AG09309 (cell line): ENCODE measurements at regions not wholly inside any gene's neighbourhood (a gene's known extent, or its start where the extent isn't known, plus 50 kb on each side); places are given as distances from the start of the nearest gene placed in this dataset.

ENCODE experiments used
- DNase-seq: peaks from one replicate; pipeline ENCODE4 v3.0.0-alpha.2; 2010; ENCODE audit warnings: low read depth
- H3K4me3 ChIP-seq: 2 replicates; pipeline ENCODE4 v1.5.1; 2011; ENCODE audit warnings: mild to moderate bottlenecking, low read depth, low read length, moderate library complexity; ENCODE audit not compliant: control insufficient read depth
- TF ChIP-seq, protein P1 (sequence below): IDR thresholded peaks from 2 replicates; pipeline ENCODE4 v1.5.1; 2011; ENCODE audit warnings: mild to moderate bottlenecking, low read depth, low read length, inconsistent platforms; ENCODE audit not compliant: insufficient read depth, control insufficient read depth; ENCODE audit errors: missing control alignments

DNA sequence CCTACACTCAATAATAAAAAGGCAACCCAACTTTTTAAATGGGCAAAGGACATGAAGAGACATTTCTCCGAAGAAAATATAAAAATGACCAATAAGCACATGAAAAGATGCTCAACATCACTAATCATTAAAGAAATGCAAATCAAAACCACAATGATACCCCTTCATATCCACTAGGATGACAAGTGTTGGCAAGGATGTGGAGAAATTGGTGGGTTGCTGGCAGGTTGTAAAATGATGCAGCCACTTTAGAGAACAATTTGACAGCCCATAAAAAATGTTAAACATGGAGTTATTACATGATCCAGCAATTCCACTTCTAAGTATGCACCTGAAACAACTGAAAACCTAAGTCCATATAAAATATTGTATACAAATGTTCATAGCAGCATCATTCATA, 73.2 kb upstream of the LMO2 start:
- TF ChIP-seq, protein P1, sequence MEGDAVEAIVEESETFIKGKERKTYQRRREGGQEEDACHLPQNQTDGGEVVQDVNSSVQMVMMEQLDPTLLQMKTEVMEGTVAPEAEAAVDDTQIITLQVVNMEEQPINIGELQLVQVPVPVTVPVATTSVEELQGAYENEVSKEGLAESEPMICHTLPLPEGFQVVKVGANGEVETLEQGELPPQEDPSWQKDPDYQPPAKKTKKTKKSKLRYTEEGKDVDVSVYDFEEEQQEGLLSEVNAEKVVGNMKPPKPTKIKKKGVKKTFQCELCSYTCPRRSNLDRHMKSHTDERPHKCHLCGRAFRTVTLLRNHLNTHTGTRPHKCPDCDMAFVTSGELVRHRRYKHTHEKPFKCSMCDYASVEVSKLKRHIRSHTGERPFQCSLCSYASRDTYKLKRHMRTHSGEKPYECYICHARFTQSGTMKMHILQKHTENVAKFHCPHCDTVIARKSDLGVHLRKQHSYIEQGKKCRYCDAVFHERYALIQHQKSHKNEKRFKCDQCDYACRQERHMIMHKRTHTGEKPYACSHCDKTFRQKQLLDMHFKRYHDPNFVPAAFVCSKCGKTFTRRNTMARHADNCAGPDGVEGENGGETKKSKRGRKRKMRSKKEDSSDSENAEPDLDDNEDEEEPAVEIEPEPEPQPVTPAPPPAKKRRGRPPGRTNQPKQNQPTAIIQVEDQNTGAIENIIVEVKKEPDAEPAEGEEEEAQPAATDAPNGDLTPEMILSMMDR = no peak
- DNase-seq = no peak

DNA sequence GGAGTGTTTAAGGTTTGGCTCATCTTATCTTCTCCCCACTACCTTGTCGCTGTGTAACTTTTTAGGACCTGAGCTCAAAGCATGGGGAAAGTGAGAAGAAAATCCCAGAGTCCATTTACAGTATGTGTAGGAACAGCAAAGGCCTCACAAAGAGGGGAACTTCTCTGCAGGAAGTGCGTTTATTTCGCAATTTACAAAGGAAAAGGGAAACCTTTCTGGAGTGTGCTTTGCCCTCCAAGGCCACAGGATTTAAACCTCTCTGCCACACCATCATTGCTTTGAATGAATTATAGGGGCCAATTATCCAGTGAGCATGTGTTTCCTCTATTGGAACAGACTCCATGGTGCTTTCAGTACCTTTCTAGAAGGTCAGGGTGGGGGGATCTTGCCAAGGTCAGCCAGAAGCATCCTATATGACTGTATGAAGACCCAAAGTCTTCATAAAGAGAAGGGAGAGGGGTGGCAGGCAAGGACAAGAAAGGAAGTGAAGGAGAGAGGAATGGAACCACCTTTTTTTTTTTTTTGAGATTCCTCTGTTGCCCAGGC, 68.1 kb upstream of the LMO2 start:
- TF ChIP-seq, protein P1 = no peak
- H3K4me3 ChIP-seq = no peak overlapping the region
- no peak for DNase-seq

More for the DNA sequence above, 73.2 kb upstream of the LMO2 start:
- no peak overlapping the region for H3K4me3 ChIP-seq

DNA sequence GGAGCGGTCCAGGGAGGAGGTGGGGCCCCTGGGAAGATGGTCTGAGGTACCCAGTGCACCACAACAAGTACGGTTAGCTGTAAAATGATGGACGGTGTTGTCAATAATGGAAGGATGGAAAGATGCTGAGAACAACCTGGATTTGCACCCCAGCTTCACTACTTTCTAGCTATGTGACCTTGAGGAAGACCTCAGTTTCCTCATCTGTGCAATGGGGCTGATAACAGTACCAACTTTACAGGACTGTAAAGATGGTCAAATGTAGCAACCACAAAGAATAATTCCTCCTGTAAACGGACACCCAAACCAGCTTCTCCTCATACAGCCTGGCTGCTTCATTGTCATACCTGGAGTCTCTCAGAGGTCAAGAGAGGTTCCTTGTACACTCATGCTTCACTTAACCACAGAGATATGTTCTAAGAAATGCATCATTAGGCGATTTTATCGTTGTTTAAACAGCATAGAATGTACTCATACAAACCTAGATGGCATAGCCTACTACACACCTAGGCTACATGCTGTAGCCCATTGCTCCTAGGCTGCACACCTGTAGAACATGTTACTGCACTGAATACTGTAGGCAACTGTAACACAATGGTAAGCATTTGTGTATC, 65.5 kb upstream of the LMO2 start:
- no peak overlapping the region for H3K4me3 ChIP-seq
- TF ChIP-seq, protein P1 = no peak
- DNase-seq = no peak

DNA sequence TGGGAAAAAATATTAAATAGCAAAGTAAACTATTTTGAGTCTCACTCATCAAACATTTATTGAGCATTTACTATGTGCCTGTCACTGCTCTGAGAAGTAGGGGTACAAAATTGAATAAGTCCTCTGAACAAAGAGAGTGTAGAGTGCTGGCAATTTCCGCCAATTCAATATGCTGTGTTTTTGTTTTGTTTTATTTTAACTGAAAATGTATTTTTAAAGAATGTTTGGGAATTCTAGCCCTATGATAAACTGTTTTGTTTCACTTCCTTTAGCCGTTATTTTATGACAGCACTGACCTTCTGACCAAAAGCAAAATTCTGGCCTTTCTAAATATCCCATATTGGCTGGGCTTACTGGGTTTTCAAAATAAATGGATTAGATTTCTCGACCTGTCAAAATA, 64.7 kb upstream of the LMO2 start:
- H3K4me3 ChIP-seq = no peak overlapping the region
- TF ChIP-seq, protein P1 = no peak
- DNase-seq = no peak

DNA sequence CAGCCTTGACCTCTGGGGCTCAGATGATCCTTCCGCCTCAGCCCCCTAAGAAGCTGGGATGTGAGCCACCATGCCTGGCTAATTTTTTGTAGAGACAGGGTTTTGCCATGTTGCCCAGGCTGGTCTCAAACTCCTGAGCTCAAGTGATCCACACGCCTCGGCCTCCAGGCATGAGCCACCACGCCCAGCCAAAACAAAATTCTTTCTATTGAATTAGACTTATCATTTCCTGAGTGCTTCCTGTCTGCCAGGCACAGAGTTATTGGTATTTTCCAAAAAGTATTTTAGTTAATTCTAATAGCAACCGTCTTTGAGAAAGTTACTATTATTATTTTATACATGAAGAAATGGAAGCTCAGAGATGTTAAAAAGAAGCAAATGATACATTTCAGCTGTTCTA, 61.4 kb upstream of the LMO2 start:
- H3K4me3 ChIP-seq = no peak overlapping the region
- TF ChIP-seq, protein P1 = no peak
- DNase-seq = no peak

DNA sequence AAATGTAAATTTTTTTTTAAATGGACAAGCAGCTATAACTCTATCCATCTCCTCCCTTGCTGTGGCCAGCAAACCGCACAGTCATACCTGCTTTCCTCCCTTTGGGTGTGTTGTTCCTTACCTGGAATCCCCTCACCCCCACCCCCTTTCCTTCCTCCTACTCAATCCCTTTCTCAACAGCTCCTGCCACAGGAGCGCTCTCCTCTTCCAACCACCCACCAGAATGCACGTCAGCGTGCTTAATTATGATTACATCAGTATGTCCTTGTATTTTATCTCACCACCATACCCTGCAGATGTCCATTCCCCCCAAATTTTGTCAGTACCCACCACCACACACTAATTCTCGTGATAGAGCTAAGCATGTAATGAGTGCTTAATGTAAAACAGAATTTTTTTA, 60.9 kb upstream of the LMO2 start:
- H3K4me3 ChIP-seq = no peak overlapping the region
- TF ChIP-seq, protein P1 = no peak
- DNase-seq = no peak
